ENCODE measurements at regions not wholly inside any gene's neighbourhood (a gene's known extent, or its start where the extent isn't known, plus 50 kb on each side); places are given as distances from the start of the nearest gene placed in this dataset.

- TF ChIP-seq CTCF (IDR thresholded peaks at IDR 0.05) (no peak), POLR2A (IDR thresholded peaks at IDR 0.05) (no peak), EP300 (IDR thresholded peaks at IDR 0.05) (no peak), POLR2AphosphoS5 (IDR thresholded peaks at IDR 0.05) (no peak)
These were observed 1661.6 kb downstream of the SLITRK1 start for GRCh38 chr13:82220641-82221040.

All from upper lobe of left lung (tissue), 4 donors.